ENCODE measurements at regions not wholly inside any gene's neighbourhood (a gene's known extent, or its start where the extent isn't known, plus 50 kb on each side); places are given as distances from the start of the nearest gene placed in this dataset.

DNA sequence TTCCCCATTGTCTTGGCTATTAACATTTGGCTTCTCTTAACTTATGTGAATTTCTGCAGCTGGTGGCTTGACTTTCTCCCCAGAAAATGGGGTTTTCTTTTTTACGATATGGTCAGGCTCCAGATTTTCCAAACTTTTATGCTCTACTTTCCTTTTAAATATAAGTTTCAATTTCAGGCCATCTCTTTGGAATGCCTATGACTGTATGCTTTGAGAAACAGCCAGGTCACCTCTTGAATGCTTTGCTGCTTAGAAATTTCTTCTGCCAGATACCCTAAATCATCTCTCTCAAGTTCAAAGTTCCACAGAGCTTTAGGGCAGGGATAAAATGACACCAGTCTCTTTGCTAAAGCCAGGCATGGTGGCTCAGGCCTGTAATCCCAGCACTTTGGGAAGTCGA lies 212.9 kb upstream of the SMIM31 start:
- Mint-ChIP-seq H3K27me3 (ENCODE audit: low read depth) (peaks cover 3% of the 10 kb centered on the region), H3K36me3 (ENCODE audit: low read depth) (no peaks in the 10 kb centered on the region), H3K4me1 (no peaks in the 10 kb centered on the region), H3K4me3 (no peak overlapping the region), H3K9me3 (peaks cover 17% of the 10 kb centered on the region), H3K27ac (no peak overlapping the region)
- TF ChIP-seq, protein P1, sequence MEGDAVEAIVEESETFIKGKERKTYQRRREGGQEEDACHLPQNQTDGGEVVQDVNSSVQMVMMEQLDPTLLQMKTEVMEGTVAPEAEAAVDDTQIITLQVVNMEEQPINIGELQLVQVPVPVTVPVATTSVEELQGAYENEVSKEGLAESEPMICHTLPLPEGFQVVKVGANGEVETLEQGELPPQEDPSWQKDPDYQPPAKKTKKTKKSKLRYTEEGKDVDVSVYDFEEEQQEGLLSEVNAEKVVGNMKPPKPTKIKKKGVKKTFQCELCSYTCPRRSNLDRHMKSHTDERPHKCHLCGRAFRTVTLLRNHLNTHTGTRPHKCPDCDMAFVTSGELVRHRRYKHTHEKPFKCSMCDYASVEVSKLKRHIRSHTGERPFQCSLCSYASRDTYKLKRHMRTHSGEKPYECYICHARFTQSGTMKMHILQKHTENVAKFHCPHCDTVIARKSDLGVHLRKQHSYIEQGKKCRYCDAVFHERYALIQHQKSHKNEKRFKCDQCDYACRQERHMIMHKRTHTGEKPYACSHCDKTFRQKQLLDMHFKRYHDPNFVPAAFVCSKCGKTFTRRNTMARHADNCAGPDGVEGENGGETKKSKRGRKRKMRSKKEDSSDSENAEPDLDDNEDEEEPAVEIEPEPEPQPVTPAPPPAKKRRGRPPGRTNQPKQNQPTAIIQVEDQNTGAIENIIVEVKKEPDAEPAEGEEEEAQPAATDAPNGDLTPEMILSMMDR (IDR thresholded peaks at IDR 0.05; ENCODE audit: unreplicated experiment in 3 of 3), result no peak

DNA sequence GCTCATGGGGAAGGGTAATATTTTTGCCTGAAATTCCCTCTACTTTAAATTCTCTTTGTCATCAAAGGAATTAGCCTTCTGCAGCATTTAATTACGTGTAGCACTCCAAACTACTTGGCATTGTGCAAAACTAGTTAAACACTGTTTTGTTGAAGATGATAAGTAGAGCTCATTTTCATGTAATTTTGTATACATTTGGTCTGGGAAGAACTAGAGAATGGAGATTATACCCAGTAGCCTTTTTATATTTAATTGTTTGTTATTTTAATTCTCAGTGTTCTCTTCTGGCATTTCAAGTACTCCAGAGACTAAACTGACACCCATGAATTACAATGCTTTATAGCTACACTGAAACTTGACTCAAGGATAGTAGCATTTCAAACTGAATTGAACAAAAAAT lies 211.5 kb upstream of the SMIM31 start:
- Mint-ChIP-seq H3K36me3 (ENCODE audit: low read depth) (no peaks in the 10 kb centered on the region), H3K27me3 (ENCODE audit: low read depth) (peaks cover 3% of the 10 kb centered on the region), H3K4me3 (no peak overlapping the region), H3K9me3 (peaks cover 17% of the 10 kb centered on the region), H3K4me1 (no peaks in the 10 kb centered on the region), H3K27ac (no peak overlapping the region)
- TF ChIP-seq, protein P1 (IDR thresholded peaks at IDR 0.05; ENCODE audit: unreplicated experiment in 3 of 3), result no peak

- no peak overlapping the region for H3K27ac Mint-ChIP-seq
- TF ChIP-seq, protein P1 (IDR thresholded peaks at IDR 0.05; ENCODE audit: unreplicated experiment in 3 of 3), result no peak
- H3K4me3 Mint-ChIP-seq, result no peak overlapping the region
- no peaks in the 10 kb centered on the region for H3K27me3 Mint-ChIP-seq (ENCODE audit: low read depth)
- no peaks in the 10 kb centered on the region for H3K36me3 Mint-ChIP-seq (ENCODE audit: low read depth)
- no peaks in the 10 kb centered on the region for H3K4me1 Mint-ChIP-seq
- H3K9me3 Mint-ChIP-seq, result peaks cover 3% of the 10 kb centered on the region
Measured at GRCh38 chr4:164550989-164551712, 202.8 kb upstream of the SMIM31 start.

DNA sequence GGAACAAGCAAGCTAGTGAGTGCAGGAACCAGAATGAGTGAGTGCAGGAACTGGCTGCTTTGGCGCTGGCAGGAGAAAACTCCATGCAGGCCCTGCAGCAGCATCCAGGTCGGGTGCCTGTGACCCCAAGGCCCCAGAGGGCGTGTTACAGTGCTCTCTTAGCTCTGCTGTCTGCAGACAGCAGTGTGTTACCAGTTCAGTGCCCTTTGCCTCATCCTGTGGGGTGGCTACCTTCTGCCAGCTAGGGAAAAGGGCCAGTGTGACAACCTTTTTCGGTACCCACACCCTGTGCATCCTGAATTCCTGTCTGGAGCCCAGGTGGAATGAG lies 202.3 kb upstream of the SMIM31 start:
- Mint-ChIP-seq H3K36me3 (ENCODE audit: low read depth) (no peaks in the 10 kb centered on the region), H3K9me3 (peaks cover 3% of the 10 kb centered on the region), H3K27me3 (ENCODE audit: low read depth) (no peaks in the 10 kb centered on the region), H3K4me1 (no peaks in the 10 kb centered on the region), H3K27ac (no peak overlapping the region), H3K4me3 (no peak overlapping the region)
- TF ChIP-seq, protein P1 (IDR thresholded peaks at IDR 0.05; ENCODE audit: unreplicated experiment in 3 of 3), result no peak

GRCh38 chr4:164571593-164572390 lies 182.1 kb upstream of the SMIM31 start:
- H3K27me3 Mint-ChIP-seq (ENCODE audit: low read depth), result no peaks in the 10 kb centered on the region

More at GRCh38 chr4:164571593-164572390, 182.1 kb upstream of the SMIM31 start:
- Mint-ChIP-seq H3K27ac (no peak overlapping the region), H3K36me3 (ENCODE audit: low read depth) (no peaks in the 10 kb centered on the region), H3K4me3 (no peak overlapping the region), H3K9me3 (peaks cover 7% of the 10 kb centered on the region), H3K4me1 (peaks cover 11% of the 10 kb centered on the region)
- TF ChIP-seq, protein P1 (IDR thresholded peaks at IDR 0.05; ENCODE audit: unreplicated experiment in 3 of 3), result no peak

Measured in nephron (organoid).